Endodermal cell (in vitro differentiated cells): ENCODE measurements at regions not wholly inside any gene's neighbourhood (a gene's known extent, or its start where the extent isn't known, plus 50 kb on each side); places are given as distances from the start of the nearest gene placed in this dataset.

Source experiments
- DNase-seq: peaks from one replicate; pipeline ENCODE4 v3.0.0-alpha.2; 2017
- H3K27ac ChIP-seq: 2 replicates; pipeline ENCODE4 v1.5.1; 2013; ENCODE audit warnings: mild to moderate bottlenecking, low read depth, low read length, moderate library complexity
- H3K27me3 ChIP-seq: 2 replicates; pipeline ENCODE4 v1.6.1; 2013; ENCODE audit warnings: mild to moderate bottlenecking, low read length, moderate library complexity; ENCODE audit not compliant: insufficient read depth, control insufficient read depth, poor library complexity, severe bottlenecking
- H3K36me3 ChIP-seq: 2 replicates; pipeline ENCODE4 v1.7.0; 2013; ENCODE audit warnings: mild to moderate bottlenecking, low read length, moderate library complexity; ENCODE audit not compliant: control insufficient read depth, insufficient read depth
- H3K4me1 ChIP-seq: one replicate; pipeline ENCODE4 v1.7.0; 2013; ENCODE audit warnings: low read length; ENCODE audit not compliant: control insufficient read depth, insufficient read depth
- H3K4me3 ChIP-seq: 2 replicates; pipeline ENCODE4 v1.5.1; 2013; ENCODE audit warnings: mild to moderate bottlenecking, low read length, moderate library complexity
- H3K9ac ChIP-seq: 2 replicates; pipeline ENCODE4 v1.6.1; 2013; ENCODE audit warnings: mild to moderate bottlenecking, low read length, moderate library complexity; ENCODE audit not compliant: poor library complexity, severe bottlenecking; ENCODE audit errors: extremely low read depth
- H3K9me3 ChIP-seq: 2 replicates; pipeline ENCODE4 v1.6.1; 2013; ENCODE audit warnings: mild to moderate bottlenecking, low read length, moderate library complexity; ENCODE audit not compliant: control insufficient read depth
- H3K27ac Mint-ChIP-seq: 2 replicates; pipeline ENCODE4 v1.8.0; 2020; ENCODE audit warnings: mixed read lengths
- H3K27me3 Mint-ChIP-seq: 2 replicates; pipeline ENCODE4 v1.8.0; 2021; ENCODE audit warnings: mild to moderate bottlenecking, mixed read lengths; ENCODE audit not compliant: insufficient read depth
- H3K36me3 Mint-ChIP-seq: 2 replicates; pipeline ENCODE4 v1.8.0; 2020; ENCODE audit warnings: low read depth, mixed read lengths
- H3K4me1 Mint-ChIP-seq: 2 replicates; pipeline ENCODE4 v1.8.0; 2020; ENCODE audit warnings: mixed read lengths
- H3K4me3 Mint-ChIP-seq: 2 replicates; pipeline ENCODE4 v1.8.0; 2020; ENCODE audit warnings: mild to moderate bottlenecking, moderate library complexity, mixed read lengths
- H3K9me3 Mint-ChIP-seq: 2 replicates; pipeline ENCODE4 v1.8.0; 2020; ENCODE audit warnings: mild to moderate bottlenecking, mixed read lengths
- WGBS, 2 experiments: methylation state at CpG; one replicate each; pipeline versions ENCODE4 v1.1.5 to v1.1.7; 2013; ENCODE audit warnings: missing lambda C conversion rate in 2 of 2, mixed read lengths in 1 of 2; ENCODE audit not compliant: insufficient coverage in 1 of 2, insufficient read length in 1 of 2; 5-methylcytosine and 5-hydroxymethylcytosine counted together
- TF ChIP-seq, protein P1 (sequence below): fragments of 200-600 bp; sonication (generic); conservative IDR thresholded peaks from 2 replicates; pipeline ENCODE4 v1.5.0; 2021; ENCODE audit warnings: antibody characterized with exemption, mild to moderate bottlenecking

DNA sequence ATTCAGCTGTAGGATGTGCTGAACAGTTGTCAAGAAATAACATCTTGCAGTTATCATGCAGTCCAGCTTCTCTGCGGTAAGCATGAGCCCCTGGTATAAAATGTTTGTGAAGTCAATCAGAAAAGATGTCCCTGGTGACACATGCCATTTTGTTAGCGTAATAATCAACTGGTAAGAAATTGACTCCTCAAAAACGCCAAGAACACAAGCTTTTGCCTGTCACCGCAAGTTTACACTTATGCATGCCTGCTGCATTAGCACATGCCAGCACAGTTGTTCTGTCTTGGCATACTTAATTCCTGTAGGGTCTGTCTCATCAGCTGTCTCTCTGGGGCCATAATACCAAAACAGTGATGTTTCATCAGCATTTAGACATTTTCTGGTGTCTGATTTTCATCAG lies 524.8 kb upstream of the DSEL start:
- no peak overlapping the region for H3K4me3 Mint-ChIP-seq
- no peaks in the 10 kb centered on the region for H3K9me3 Mint-ChIP-seq
- no peaks in the 10 kb centered on the region for H3K4me1 Mint-ChIP-seq
- H3K4me3 ChIP-seq, result no peak overlapping the region
- H3K27ac Mint-ChIP-seq, result no peak overlapping the region
- no peaks in the 10 kb centered on the region for H3K27me3 ChIP-seq
- WGBS, 2 experiments, result 93 to 94% methylated on average over 4 of the region's 4 CpGs
- H3K9me3 ChIP-seq, result no peaks in the 10 kb centered on the region
- no peaks in the 10 kb centered on the region for H3K36me3 Mint-ChIP-seq
- H3K4me1 ChIP-seq, result no peaks in the 10 kb centered on the region
- H3K27ac ChIP-seq, result no peak overlapping the region
- H3K9ac ChIP-seq, result no peak overlapping the region
- TF ChIP-seq, protein P1, sequence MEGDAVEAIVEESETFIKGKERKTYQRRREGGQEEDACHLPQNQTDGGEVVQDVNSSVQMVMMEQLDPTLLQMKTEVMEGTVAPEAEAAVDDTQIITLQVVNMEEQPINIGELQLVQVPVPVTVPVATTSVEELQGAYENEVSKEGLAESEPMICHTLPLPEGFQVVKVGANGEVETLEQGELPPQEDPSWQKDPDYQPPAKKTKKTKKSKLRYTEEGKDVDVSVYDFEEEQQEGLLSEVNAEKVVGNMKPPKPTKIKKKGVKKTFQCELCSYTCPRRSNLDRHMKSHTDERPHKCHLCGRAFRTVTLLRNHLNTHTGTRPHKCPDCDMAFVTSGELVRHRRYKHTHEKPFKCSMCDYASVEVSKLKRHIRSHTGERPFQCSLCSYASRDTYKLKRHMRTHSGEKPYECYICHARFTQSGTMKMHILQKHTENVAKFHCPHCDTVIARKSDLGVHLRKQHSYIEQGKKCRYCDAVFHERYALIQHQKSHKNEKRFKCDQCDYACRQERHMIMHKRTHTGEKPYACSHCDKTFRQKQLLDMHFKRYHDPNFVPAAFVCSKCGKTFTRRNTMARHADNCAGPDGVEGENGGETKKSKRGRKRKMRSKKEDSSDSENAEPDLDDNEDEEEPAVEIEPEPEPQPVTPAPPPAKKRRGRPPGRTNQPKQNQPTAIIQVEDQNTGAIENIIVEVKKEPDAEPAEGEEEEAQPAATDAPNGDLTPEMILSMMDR, result no peak
- no peak for DNase-seq
- no peaks in the 10 kb centered on the region for H3K27me3 Mint-ChIP-seq
- H3K36me3 ChIP-seq, result no peaks in the 10 kb centered on the region

DNA sequence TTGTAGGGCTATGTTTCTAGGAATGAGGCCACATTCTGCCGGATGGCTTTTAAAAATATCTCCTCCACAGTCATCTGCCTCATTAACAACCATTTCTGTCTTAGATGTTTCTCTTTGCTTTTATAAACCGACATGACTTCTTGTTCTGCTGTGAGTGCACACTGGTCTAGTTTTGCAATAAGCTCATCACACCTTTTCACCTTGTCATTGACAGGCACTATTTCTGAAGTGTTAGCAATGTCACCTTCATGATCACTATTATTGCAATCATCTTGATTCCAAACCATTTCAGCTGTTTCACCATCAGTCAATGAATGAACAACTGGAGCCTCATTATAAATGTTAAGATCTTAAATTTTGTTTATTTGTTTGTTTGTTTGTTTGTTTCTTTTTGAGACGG lies 523.7 kb upstream of the DSEL start:
- no peak overlapping the region for H3K4me3 Mint-ChIP-seq
- WGBS, 2 experiments, result 44 to 62% methylated on average over 2 to 3 of the region's 3 CpGs
- H3K27ac Mint-ChIP-seq, result no peak overlapping the region
- Histone ChIP-seq H3K9me3 (no peaks in the 10 kb centered on the region), H3K9ac (no peak overlapping the region), H3K27me3 (no peaks in the 10 kb centered on the region), H3K4me1 (no peaks in the 10 kb centered on the region), H3K36me3 (no peaks in the 10 kb centered on the region), H3K27ac (no peak overlapping the region), H3K4me3 (no peak overlapping the region)
- H3K27me3 Mint-ChIP-seq, result no peaks in the 10 kb centered on the region
- no peaks in the 10 kb centered on the region for H3K9me3 Mint-ChIP-seq
- no peak for DNase-seq
- no peaks in the 10 kb centered on the region for H3K4me1 Mint-ChIP-seq
- no peaks in the 10 kb centered on the region for H3K36me3 Mint-ChIP-seq
- TF ChIP-seq, protein P1, result no peak

DNA sequence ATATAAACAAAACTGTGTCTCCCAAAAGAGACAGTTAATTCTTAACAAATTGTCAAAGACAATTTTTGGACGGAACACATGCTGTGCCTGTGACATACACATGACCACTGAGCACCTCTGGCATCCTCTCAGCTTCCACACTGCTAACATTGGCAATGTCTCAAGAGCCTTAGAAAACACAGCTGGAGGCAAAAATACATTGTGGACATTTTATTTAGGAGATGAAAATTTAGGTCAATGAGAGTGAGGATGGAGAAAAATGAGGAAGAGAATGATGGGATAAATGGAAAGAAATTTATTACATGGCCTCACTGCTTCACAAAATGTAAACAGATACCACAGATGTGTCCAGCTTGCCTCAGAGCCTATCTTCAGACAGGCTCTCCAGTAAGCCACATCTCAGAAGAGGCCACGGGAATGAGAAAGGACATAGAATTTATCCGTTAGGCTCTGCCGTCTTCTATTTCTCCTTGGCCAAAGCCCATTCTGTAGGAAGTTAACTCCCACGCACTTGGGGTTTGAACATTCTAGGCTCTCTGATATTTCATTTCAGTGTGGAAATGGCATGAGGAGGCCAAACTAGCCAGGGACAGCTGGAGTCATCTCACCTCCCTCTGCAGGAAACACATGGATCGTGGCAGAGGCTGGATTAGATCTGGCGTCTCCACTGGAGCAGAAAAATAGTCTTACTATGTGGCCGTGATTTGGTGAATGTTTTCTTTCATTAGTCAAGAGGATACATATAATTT lies 519.4 kb upstream of the DSEL start:
- no peaks in the 10 kb centered on the region for H3K36me3 ChIP-seq
- WGBS, 2 experiments, result 70 to 77% methylated on average over 4 to 8 of the region's 8 CpGs
- H3K27ac Mint-ChIP-seq, result no peak overlapping the region
- H3K9ac ChIP-seq, result no peak overlapping the region
- no peaks in the 10 kb centered on the region for H3K27me3 Mint-ChIP-seq
- H3K9me3 Mint-ChIP-seq, result no peaks in the 10 kb centered on the region
- DNase-seq, result no peak
- H3K9me3 ChIP-seq, result no peaks in the 10 kb centered on the region
- no peak overlapping the region for H3K4me3 Mint-ChIP-seq
- no peaks in the 10 kb centered on the region for H3K4me1 ChIP-seq
- no peak overlapping the region for H3K27ac ChIP-seq
- no peaks in the 10 kb centered on the region for H3K4me1 Mint-ChIP-seq
- H3K36me3 Mint-ChIP-seq, result no peaks in the 10 kb centered on the region
- H3K27me3 ChIP-seq, result no peaks in the 10 kb centered on the region
- H3K4me3 ChIP-seq, result no peak overlapping the region
- TF ChIP-seq, protein P1, result no peak
